Activated CD4-positive, alpha-beta T cell treated with anti-CD3 and anti-CD28 coated beads for 4 hours (primary cell): ENCODE measurements at regions not wholly inside any gene's neighbourhood (a gene's known extent, or its start where the extent isn't known, plus 50 kb on each side); places are given as distances from the start of the nearest gene placed in this dataset.

Experiments used
- DNase-seq, 2 donors: peaks; one replicate each; pipeline ENCODE4 v3.0.0-alpha.2; 2020

DNA sequence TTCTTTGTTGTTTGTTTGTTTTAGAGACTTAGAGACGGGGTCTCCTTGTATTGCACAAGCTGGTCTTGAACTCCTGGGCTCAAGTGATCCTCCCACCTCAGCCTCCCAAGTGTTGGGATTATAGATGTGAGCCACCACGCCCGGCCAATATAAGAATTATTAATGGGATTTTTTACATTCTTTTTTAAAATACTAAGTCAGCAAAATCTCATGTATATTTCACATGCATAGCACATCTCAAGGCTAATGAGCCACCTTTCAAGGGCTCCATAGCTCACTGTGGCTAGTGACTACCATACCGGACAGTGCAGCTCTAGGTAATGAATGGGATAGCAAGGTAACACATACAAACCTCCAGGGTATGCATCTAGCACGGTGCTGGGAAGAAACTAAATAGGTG, 361.4 kb downstream of the SAMD5 start:
- no peak for DNase-seq

DNA sequence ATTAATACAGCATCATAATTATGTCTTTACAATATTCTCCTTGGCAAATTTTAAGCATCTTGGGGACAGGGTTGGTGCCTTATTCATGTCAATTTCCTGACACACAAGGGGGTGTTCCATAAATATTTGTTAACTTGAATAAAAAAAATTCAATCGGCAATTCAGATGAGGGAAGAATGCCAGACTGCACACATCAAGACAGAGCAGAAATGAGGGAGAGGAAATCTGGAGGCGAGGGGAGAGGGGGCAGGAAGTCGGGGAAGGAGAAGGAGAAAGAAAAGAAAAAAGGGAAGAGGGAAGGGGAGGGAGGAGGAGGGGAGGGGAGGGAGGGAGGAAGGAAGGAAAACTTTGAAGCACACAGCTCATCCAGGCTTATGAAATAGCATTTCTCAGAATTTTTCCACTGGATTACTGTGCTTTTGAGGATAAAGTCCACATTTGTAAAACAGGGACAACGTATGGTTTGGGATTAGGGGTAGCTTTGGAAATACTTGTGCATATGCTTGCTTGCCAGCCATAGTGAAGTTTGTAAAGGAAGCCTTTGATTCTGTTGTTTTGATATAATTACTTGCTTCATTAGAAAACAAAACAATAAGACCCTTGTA, 362.1 kb downstream of the SAMD5 start:
- no peak for DNase-seq

DNA sequence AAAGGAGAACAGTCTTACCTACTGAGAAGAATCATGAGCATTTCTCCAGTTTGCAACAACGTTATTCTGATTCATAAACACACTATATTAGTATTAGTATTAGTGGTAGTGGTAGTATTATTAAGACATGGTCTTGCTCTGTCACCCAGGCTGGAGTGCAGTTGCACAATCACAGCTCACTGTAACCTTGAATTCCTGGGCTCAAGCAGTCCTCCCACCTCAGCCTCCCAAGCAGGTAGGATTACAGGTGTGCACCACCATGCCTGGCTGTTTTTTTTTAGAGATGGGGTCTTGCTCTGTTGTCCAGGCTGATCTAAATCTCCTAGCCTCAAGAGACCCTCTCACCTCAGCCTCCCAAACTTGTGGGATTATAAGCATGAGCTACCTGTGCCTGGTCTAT, 363.5 kb downstream of the SAMD5 start:
- no peak for DNase-seq

DNA sequence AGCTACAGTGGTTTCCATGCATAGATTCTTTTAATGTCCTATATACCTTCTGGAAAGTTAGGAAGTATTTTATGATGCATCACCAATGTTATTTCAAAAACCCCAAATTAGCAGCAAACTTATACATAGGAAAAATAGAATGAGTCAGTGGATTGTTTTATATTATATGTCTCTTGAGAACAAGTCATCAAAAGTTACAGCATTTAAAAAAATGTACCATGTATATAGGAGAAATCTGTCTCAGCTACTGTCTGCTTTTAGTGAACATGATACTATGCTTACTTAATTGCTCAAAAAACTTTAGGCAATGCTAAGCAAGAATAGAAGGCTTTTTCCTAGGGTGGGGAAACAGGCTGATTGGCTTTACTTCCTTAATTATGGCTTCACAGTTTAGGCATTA, 365.3 kb downstream of the SAMD5 start:
- no peak for DNase-seq

DNA sequence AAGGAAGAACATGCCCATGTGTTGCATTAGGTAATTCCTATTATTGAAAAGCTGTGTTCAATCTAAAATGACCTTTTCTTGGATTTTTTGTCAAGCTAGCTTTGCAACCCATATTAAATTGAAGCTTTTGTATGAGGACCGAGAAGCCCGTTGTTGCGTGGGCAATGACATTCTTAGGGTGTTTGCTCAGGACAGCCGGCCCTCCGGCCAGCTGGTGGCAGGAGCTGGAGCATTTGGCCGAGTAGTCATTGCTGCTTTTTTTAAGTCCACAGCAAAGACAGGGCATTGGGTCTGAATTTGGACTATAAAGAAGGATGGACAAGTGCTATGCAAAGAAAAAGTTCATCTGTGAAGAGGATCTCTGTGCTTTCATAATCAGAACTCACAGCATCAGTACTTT, 365.8 kb downstream of the SAMD5 start:
- no peak for DNase-seq

DNA sequence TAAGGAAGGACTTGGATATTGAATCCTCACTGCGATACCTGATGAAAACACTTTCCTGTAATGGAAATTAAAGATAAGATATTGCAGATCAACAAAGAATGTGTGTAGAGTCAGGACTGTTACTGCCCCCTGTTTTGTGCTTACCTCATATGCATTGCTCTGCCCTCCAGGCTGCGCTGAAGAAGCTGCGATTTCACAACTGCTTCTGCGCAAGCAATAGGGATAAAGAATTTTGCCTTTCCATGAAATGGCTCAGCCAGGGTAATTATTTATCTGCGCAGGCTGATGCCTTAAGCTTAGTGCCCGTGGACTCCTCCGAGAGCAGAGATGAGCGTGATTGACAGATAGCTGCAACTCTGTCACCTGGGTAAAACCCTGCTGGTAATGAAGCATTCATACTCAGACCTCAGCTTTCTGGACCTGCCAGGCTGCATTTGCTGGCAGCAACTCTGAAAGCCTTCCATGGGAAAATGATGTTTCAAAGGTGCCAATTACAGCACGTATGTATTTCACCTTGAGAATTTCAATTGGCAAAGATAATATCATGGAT, 370.6 kb downstream of the SAMD5 start:
- no peak for DNase-seq

DNA sequence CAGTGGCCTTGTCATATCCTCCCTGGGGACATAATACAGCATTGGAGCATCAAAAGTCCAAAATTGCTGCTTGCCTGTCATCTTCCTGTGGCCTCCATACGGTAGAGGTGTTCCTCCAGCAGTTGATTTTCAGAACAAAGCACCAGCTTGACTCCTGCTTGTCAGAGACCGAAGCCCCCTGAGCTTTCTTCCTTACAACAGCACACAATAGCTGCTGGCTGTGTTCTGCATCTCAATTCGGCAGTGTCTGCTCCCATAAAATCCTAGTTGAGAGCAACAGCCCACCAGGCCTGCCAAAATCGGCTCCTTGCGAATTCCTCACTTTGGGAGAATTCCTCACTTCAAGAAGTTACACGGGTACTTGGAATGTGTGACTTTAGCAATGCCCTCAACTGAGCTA, 372.9 kb downstream of the SAMD5 start:
- DNase-seq, result no peak

DNA sequence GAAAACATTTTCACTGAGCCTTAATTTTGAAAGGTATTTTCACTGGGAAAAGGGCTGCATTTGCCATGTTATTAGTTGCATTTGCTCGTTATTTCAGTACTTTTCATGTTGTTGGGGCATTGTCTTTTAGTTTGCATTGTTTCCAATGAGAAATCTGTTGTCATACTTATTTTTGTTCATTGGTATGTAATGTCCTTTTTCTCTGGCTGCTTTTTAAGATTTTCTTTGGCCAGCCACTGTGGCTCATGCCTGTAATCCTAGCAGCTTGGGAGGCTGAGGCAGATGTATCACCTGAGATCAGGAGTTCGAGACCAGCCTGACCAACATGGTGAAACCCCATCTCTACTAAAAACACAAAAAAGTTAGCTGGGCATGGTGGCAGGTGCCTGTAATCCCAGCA, 379.9 kb downstream of the SAMD5 start:
- DNase-seq, result no peak

DNA sequence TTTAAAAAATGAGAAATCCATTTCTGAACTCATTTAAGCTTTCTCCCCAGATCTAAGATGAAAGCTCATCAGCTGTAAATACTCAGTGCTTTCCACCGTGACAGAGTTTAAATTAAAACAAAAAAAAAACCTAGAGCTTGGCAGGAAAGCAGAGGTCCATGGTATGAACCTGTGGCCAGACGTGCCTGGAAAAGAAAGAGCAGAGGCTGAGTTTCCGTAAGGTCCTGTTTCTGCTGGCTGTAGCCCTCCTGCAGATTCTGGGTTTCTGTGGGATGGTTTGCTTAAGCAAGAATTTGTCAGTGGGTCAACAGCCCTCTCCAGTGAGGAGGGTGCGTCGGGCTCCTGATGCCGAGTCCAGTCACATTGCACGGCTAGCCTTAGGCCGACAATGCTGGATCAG, 383.2 kb downstream of the SAMD5 start:
- DNase-seq, result no peak

DNA sequence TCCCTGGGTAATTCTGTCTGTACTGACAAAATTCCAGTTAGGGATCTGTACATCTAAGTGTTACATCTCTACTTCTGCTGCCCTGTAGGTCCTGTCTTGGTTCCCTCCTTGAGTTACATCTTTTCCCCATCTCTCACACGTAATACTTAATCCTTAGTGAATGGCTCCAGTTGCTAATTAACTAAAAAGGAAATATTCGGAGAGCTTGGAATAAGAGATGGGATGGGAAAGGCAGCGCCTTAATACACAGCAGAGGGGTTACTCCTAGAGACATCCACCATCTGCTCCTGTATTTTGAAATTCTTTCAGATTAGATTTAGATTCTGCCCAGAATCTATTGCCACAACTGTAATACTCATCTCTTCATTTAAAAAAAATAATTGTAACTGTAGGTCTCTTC, 384.0 kb downstream of the SAMD5 start:
- no peak for DNase-seq

DNA sequence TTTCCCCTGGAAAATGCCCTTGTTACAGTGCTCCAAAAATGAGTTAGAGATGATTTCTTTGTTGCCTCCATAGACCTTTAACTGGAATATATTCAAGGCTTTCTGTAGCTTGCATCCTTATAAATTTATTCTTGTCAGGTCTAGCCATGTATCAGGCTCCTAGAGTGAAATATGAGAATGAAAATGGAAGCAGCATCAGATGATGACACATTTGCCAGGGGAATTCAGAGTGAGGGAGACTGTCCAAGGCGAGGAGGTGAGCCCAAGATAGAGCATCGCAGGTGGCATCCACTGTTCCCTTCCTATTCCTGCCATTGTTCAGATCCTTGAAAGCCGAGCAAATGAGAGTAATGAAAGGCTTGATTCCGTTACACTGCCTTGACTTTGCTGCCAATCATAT, 386.8 kb downstream of the SAMD5 start:
- DNase-seq, result no peak

DNA sequence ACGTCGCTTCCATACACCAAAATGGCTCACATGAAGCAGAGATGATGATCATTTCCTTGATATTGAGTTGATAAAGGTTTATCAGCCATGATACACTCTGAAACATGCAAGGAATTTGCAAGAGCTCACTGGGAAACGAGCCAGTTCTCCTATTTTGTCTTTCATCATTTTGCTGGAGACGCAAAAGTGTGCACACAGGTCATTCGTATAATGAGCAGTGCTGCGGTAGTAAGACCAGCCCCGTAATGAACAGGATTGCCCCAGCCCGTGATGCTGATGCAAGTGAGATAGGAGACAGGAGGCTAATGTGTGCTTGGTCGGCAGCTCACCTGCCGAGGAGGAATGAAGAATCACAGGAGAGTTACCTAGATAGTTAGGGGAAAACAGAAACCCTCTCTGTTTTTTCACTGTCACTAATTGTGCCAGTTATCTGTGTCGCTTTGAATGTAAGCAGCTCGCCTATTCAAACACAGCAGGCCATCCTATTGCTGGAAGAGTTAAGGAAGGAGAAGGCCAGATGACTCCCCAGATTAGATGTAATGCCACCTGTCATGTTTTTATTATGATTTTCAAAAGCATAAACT, 391.8 kb downstream of the SAMD5 start:
- no peak for DNase-seq

DNA sequence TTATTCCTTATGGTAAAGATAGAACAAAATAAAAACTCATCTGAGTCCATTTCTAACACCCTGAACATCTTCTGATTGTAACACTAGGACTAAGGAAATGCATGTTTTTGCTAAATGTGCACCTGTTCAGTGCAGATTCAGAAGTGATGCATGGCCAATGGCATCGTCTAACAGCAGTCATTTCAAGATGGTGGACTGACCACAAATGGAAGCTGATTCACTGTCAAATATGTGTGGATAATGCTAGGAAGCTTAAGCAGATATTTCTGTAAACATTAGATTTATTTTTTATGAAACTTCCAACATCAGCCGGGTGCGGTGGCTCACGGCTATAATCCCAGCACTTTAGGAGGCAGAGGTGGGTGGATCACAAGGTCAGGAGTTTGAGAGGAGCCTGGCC, 394.8 kb downstream of the SAMD5 start:
- no peak for DNase-seq

DNA sequence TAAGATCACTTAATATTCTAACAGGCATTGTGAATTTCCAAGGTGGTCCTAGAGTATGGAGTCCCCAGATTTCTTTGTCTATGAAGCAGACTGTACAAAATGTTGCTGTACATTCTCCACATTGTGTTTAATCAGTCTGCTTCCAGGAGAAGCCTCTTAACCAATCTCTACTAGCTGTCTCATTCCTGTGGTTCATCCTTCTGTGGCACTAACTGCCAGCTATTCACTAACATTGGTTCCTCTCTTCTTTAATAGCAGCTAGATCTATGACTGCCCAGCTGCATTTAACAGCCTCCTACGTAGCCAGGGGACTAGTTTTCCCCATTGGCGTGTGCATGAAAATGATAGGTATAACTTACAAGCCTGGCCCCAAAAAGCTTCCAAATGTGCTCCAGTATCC, 395.4 kb downstream of the SAMD5 start:
- no peak for DNase-seq

DNA sequence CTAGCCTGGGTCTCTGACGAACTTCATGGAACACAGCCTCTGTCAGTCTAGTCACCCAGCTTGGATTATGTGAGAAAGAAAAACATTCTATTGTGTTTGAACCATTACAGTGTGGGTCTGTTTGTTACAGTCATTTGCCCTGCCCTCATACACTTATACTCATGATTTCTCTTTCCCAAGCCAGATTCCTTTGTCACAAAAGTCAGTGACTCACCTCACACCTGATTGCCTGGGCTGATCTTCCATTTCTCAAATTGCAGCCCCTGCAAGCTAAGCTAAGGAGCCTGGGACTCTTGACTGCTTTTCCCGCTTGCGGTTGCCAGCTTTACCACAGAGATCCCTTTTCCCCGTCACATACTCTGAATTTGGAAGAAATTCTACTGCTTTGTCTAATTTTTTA, 395.9 kb downstream of the SAMD5 start:
- DNase-seq, result no peak

DNA sequence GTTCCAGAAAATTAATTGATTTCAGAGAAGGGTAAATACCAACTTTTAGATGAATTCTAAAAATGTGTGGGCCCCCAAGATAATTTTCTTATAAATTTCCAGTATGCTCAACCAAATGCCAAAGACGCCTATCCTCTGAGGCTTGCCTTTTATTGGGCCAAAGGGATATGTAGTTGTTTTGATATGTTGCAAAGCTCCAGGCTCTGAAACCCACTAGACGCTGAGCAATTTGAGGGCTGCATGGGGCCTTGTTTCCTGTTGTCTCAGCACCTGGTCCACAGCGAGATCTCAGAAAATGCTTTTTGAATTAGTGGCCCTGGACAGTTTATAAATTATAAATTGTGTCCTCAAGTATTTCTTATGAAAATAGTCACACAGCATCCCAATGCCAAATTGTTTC, 397.2 kb downstream of the SAMD5 start:
- DNase-seq, result no peak

DNA sequence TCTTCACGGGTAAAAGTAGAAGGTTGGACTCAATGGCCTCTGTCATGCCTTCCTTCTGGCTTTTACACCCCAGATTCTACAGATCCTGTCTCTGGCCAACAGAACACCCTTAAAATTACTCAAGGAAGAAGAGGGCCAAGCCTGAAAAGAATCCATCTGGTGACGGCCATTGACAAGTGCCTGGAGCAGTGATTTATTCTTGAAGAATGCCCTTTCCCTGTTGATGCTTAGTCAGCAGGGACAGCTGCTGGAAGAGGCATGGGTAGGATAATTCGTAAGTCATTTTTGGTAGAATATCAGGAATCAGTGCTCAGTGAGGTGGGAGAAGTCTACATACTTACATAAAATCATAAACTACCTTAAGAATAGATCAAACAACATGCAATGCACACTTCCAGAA, 397.9 kb downstream of the SAMD5 start:
- DNase-seq, result no peak

DNA sequence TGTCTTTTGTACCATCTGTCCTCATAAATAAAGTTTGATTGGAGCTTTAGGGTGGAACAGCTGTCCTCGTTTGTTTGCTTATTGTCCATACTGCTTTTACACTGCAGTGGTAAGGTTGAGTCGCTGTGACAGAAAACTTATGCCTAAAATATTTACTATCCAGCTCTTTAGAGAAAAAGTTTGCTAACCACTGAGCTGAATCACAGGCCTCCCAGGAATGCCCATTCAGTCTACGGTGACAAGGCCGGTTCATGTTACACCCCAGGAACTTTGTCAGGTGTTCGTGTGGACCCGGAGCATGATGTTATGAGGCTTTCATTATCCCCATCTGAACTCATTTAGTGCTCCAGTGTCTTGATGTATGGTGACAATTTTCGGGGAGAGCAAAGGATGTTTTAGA, 401.1 kb downstream of the SAMD5 start:
- DNase-seq, result no peak

DNA sequence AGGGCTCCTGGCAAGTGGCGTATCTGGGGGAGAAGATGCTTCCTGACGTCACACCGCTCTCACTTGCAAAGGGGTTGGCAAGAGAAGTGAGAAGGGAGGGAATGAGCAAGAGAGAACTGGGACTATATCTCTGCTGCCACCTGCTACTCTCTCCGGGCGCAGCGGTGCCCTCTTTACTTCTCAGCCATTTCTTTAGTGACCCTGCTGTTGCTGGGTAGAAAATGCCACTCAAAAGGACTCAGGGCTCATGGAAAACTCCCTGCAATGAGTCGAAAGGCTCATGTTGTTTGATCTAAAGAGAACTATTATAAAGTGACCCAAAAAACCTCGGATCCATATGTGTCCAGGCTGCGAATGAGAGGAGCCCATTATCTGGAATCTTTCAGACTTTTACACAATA, 401.8 kb downstream of the SAMD5 start:
- no peak for DNase-seq

DNA sequence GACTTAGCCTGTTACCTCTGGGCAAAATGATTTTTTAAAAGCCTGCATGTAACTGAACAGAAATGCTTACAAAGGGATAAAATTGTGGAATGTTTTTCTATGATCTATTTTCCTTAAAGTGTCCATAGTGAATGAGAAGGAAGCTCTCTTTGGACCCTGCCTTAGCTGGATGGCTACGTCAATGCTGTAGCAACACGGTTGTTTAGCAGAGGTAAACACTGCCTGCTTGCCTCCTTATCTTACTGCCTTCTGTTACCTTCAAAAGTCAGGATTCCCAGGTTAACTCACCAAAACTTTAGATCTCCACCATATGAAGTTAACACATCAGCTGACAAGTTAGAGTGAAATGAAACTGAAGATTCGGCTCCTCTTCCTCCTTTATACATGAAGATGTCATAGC, 402.6 kb downstream of the SAMD5 start:
- DNase-seq, result no peak

DNA sequence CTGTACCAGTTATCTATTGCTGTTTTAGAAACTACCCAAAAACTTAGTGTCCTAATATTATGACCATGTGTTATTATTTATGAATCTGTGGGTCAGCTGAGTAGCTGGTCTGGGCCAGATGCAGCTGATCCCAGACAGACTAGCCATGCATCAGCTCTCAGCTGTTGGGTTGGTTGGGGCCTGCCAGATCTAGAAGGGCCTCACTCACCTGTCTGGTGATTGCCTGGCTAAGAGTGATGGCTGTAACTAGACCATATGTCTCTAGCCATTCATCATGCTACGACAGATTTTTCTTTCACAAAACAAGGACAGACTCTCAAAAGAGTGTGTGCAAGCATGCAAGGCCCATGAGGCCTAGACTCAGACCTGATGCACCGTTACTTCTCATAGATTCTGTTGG, 403.2 kb downstream of the SAMD5 start:
- DNase-seq, result no peak

DNA sequence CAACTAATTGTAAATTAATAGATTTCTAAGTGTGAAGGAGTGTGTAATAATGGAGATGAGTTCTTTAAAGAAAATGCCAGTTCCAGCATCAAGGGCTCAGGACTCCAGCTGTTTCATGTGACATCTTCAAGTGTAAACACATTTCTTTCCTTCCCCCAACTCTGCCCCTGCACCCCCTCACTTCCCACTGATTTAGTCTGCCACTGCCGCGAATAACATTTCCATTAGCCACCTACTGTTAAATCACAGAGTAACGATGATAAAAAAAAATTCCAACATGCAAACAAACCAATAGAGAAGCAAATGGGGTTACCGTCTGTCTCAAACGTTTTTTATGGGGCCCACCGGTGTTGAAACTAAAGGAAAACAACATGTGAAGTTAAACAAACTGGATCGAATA, 414.3 kb downstream of the SAMD5 start:
- no peak for DNase-seq

DNA sequence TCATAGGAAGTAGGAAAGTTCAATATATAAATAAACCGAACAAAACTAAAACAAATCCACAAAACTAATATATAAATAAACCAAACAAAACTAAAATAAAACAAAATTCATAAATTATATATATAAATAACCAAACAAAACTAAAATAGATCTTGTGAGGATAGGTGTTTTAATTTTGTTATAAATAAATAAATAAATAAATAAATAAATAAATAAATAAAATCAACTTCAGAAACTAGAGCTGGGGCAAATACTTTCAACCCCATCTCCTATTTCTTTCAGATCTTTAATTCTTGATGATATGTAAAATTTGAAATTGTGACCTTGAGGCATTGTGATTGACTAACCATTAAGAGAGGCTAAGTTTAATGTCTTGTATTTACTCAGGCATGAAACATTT, 416.1 kb downstream of the SAMD5 start:
- no peak for DNase-seq

DNA sequence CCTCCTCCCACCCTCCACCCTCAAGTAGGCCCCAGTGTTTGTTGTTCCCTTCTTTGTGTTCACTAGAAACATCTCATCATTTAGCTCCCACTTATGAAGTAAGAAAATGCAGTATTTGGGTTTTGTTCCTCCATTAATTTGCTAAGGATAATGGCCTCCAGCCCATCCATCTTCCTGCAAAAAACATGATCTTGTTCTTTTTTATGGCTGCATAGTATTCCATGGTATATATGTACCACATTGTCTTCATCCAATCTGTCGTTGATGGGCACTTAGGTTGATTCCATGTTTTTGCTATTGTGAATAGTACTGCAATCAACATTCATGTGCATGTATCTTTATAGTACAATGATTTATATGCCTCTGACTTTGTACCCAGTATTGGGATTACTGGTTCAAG, 416.8 kb upstream of the SASH1 start:
- DNase-seq, result no peak

DNA sequence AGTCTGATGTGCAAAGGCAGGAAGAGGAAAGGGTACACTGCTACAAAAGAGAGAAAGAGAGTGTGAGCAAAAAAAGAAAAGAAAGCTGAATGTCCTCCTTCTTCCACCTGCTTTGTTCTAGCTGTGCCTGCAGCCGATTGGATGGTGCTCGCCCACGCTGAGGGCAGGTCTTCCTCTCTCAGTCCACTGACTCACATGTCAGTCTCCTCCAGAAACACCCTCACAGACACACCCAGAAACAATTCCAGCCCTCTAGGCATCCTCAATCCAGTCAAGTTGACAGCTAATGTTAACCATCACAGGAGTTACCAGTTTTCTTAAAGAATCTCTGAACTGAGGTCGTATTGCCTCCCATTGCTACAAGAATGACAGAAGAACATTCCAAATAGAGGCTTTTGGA, 411.9 kb upstream of the SASH1 start:
- no peak for DNase-seq
